HG03159 (cell line): ENCODE measurements at regions not wholly inside any gene's neighbourhood (a gene's known extent, or its start where the extent isn't known, plus 50 kb on each side); places are given as distances from the start of the nearest gene placed in this dataset.
"Not testable (repeated sequence)": the region's sequence is repeated elsewhere in the genome, so short reads cannot be mapped to it uniquely, and the experiment has no call there.

Source experiments
- ATAC-seq: cut with Tn5 transposase; IDR thresholded peaks from one replicate; pipeline ENCODE4 v1.9.1; 2021; ENCODE audit warnings: mild to moderate bottlenecking, moderate library complexity; ENCODE audit not compliant: unreplicated experiment

DNA sequence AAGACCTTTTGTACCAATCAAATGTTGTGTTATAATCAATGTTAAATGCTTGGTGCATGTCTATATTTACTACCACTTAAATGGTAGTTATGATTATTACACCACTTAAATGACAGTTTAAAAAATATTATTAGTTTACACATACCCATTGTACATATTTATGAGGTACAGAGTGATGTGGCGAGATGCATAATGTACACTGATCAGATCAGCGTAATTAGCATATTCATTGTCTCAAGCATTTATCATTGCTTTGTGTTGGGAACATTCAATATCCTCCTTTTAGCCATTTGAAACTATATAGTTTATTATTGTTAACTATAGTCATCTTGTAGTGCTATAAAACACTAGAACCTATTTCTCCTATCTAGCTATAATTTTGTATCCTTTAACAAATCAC, 434.4 kb upstream of the ACTBL2 start:
- ATAC-seq = no peak

DNA sequence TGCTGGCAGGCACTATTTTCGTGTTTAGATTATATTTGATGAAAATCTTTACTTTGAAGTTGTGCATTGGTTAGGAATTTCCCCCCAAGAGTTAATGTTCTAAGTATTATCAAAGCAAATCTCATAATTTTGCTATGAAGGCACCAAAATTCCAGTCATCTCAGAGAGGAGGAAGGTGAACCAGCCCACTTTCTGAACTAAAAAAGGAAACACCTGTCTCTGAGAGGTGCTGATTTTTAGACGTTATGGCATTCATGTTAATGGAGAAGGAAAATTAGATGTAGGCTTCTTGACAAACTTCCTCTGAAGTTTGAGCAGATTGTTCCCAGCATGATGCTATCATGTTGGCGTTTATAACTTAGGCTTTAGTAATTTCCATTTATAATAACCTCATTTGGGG, 432.9 kb upstream of the ACTBL2 start:
- no peak for ATAC-seq

DNA sequence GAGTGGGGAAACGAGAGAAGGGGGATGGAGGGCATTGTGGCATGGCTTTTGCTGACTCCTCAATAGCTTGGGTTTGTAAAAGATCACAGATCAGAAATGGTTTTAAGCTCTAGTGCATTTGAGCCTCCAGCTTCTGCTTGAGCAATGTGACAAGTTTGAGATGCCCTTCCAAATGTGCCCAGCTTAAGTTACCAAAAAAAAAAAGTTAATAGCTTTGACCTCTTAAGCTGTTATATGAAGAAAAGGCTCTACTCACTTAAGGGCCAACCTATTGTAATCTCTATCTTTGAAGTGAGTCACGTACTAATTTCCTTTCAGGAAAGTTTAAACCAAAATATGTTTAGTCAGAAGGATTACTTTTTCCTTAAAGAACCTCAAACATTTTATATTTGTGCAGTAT, 428.8 kb upstream of the ACTBL2 start:
- no peak for ATAC-seq

DNA sequence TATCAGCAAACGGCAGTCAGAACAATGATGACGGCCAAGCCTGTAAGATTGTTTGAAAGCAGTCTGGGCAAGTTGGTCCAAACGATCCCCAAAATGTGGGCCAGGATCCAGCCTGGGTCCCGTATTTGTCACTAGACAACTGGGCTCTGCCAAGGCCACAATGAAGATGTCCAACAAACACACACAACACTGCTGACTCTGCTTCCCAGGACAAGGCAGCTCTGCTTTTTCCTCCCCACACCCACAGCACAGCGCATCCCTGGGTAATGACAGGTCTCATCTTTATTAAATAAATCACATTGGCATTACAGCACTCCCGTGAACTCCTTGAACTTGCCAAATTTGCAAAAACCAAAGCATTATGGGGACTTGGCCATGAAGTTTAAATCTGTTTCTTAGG, 424.1 kb upstream of the ACTBL2 start:
- no peak for ATAC-seq

DNA sequence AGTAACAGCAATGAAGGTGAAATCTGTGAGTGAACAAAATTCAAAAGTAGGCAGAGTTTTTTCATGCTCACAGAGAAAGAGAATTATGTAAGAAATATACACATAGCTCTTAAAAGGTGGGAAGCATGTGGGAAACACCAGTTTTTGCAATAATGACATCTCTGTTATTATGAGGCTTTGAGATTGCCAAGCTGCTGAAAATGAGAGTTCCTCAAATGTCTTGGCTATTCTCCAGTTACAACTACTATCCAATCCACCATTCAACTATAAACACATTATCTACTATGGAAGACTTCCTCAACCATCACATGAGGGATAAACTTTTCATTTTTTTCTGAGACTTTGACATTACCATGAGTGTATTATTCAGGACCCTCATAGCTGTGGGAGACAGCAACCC, 420.8 kb upstream of the ACTBL2 start:
- no peak for ATAC-seq

DNA sequence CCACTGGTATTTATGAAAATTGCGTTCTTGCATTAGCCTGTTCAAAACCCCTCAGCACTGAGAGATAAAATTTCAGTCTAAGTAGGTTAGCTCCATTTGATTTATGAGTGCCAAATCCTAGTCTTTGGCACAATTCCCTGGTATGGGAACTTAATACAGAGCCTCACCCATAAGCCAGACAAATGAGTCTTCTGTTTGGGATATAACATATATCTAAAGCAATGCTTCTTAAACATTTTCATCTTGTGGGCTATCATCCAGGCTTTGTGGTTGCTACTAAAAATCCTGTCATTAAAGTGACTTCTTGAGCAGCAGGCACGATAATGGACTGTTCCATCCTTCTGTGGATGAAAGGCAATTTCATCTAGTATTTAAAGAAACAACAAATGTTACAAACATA, 419.5 kb upstream of the ACTBL2 start:
- no peak for ATAC-seq

DNA sequence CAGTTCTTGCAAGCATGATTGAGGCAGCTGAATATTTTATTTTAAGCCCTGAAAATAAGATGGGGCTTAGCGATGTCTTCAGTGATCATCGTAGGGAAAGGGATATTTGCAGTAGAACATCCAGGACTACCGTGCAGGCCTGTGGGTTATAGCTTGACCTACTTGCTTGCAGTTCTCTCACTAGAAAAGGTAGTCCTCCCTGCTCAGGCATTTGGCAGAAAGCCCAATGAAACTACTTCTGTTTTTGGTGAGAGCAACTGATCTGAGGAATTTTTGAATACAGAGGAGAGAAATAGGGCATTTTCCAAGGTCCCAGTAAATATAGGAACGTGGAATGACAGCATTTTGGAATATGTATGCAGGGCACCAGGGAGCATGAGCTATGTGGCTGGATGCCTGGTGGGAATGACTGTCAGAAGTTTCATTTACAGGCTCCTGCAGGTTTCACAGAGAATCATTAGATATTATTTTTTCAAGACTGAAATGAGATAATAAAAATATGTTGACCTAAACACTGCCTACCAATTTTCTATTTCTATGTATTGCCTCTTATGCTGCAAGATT, 417.9 kb upstream of the ACTBL2 start:
- no peak for ATAC-seq

DNA sequence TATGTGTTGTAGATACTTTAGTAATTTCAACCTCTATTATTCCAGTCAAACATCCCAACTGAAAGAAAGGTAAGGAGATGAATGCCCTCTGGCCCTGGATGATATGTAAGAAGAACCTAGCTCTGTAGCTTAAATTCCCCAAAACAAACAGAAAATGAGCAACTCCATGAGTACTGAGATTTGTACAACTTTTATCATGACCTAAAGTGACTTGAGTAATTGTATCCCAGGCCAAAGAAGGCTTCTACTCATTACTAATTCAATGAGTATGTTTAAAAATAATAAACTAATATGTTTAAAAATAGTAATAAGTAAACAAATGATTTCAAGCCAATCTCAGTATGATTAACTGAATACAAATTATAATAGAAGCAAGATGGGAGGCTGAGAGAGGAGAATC, 414.0 kb upstream of the ACTBL2 start:
- no peak for ATAC-seq

DNA sequence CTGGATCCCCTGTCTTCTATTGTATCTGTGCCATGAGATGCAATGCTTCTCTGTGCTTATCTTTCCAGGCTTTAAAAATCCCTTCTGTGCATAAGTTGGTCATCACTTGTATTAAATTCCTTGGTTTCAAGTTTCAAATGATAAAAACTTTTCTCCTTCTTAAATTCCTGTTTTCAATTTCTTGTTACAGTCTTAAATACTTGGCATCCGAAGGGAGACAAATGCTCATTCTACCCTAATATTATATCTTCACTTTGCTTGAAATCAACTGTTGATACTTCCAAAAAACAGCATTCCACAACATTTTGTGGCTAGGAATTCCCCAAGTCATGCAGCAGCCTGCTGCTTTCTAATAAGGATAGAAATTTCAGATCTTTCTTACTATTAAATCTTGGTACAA, 413.2 kb upstream of the ACTBL2 start:
- no peak for ATAC-seq

DNA sequence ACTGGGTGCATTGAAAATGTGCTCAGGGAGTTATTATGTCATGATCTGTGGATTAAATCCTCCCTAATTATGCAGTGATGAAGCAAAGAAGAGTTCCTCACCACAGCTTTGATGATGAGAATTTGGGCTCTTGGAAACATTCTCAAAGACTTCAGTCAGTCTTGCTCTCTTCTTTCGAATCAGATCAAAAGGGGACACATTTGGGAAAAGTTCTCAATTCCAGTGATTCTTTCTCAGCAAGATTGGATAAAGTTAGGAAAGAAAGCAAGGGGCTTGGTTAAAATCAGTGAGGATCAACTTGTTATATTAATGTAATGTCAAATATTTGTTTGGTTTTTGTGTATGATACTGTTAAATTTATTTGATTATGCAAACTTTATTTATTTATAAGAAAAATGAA, 411.3 kb upstream of the ACTBL2 start:
- no peak for ATAC-seq

DNA sequence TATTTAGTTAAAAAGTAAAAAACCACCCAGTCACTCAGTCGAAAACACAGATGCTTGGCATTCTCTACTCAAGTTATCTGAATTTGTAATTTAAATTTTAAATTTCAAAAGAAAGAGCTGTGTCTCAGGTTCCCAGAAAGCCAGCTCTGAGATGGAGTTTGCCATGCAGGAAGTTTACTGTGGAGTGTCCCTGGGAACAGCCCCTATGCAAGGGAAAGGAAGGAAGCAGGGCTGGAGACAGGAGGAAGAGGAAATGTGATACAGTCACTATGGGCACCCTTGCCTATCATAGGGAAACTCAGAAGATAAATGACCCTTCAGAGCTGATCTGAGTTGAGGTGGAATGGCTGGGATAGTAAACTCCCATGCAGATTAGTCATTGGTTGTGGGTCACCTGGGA, 408.8 kb upstream of the ACTBL2 start:
- ATAC-seq = no peak

DNA sequence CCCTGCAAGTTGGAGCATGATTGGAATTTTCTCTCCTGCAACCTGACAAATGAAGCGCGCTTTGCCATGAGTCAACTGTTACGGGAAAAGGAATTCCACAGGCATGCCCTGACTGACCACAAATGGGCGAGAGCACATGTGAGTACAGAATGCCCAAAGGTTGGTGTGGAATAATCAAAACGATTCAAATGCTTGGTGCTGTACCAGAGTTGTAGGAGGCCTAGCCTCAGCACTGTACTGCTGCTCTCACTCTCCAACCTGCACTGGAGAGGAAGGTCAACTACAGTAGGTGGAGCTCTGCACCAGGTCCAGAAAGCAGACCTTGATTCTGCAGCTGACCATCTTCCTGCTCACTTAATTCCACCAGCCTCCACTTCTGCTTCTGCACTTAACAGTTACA, 406.9 kb upstream of the ACTBL2 start:
- ATAC-seq = no peak

DNA sequence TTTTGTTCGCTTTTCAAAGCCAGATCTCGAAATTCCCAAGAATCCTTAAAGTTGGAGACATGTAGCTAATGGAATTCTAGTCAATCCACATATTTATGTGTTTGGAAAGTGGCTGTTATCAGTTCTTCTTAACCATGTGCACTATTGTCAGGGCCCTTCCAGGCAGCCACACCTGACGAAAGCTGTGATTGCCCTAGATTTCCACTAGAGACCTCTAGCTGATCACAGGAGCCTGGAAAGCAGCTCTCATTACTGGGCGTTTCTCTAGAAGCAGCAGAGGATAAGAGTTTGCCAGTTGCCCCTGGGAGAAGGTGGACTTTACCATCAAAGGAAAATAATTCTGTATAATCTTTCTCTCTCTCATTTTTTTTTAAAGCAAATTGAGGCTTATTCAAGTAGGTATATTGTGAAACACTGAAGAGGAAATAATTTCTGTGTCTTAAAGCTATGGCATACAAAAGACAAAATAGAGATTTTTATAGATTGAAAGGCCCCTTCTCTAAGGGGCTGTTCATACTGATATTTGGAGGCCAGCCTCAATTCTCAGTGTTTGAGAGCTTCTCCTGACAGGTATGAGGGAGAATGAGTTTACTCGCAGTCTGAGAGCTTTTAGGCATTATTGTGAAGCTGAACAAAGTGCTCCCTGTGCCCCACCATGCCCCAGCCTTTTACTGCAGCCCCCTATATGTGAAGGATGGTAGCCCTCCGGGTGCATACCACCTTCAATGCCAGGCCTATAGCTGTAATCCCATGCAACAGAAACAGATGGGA, 405.4 kb upstream of the ACTBL2 start:
- peak; percentile 57 for ATAC-seq

DNA sequence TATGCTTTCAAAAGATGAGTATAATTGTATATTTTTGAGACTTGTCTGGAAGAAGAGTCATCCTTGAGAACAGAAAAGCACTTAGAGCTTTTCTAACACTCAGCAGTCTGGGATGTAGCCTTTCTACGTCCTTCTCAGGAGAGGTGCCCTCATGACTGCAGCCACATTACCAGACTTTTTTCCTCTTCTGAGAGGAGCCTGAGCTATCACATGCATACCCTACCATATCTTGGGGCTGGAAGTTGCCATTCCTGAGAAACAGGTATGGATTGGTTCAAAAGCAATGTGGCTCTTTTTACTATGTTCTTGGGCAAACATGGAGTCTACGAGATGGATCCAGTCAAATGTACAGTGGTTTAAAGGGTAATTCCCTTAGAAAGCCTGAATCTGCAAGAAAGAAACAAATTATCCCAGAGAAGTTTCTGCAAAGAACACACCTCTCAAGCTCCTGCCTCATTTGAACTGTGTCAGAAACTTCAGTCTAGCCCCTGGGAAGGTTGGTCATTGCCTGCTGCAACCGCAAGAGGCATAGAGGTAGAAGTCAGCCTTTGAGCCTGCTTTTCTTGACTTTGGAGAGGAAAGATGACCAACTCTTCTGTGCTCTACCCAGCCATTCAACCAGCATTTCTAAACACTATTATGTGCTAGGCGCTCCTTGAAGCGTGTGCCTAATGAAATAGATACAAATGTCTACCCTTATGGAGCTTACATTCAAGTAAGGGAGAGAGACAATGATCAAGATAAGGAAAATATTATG, 401.9 kb upstream of the ACTBL2 start:
- no peak for ATAC-seq

DNA sequence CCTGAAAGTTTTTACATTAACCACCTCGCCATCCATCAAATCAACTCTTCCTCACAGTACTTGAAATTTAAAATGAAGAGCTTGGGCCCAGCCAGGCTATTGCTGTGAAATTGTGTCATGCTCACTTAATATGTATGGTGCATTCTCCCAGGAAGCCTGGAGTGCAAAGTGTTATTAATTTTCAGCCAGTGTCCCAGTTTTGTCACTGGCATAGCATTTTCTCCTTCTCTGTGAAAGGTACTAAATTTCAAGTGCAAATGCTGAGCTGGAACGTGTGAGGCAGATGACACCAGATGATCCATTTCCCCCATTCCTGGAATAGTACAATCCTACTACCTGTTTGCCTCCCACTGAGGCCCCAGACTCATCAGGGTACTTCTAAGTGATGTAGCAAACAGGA, 397.6 kb upstream of the ACTBL2 start:
- no peak for ATAC-seq

DNA sequence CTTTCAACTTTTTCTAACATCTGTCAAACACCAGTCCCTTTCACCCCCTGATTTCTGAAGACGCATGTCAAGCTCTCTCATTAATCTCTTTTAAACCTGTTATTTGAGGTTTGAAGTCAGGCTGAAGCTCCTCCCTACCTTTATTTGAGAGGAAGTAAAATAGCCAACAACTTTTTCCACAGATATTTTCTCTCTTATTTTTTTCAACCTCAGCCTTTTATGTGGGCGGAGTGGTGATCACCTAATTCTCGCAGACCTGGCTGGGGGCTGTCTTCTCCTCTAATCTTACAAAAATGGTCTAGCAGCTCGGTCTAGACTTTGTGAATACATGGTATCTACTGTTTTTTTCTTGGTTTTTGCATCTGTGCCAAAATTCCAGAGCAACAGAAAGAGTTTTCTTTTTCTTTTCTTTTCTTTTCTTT, 395.7 kb upstream of the ACTBL2 start:
- no peak for ATAC-seq

DNA sequence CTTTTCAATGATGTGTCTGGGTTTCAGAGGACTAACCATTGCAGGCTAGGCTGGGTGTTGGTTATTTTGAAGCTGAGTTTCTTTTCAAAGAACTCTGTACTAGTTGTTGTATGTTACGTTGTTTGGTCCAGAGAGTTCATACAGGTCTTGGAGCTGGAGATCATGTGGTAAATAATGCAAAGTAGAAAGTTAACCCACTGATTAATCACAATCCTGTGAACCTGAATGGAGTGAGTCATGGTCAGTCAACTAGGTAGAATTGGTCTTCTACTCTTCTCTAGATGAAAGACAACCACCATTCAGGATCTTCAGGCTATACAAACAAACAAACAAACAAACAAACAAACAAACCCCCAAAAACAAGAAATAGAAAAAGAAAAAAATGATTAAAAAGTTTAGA, 388.9 kb upstream of the ACTBL2 start:
- ATAC-seq = no peak

DNA sequence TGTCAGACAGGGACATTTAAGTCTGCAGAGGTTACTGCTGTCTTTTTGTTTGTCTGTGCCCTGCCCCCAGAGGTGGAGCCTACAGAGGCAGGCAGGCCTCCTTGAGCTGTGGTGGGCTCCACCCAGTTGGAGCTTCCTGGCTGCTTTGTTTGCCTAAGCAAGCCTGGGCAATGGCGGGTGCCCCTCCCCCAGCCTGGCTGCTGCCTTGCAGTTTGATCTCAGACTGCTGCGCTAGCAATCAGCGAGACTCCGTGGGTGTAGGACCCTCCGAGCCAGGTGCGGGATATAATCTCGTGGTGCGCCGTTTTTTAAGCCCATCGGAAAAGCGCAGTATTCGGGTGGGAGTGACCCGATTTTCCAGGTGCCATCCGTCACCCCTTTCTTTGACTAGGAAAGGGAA, 387.7 kb upstream of the ACTBL2 start:
- not testable (repeated sequence) for ATAC-seq

DNA sequence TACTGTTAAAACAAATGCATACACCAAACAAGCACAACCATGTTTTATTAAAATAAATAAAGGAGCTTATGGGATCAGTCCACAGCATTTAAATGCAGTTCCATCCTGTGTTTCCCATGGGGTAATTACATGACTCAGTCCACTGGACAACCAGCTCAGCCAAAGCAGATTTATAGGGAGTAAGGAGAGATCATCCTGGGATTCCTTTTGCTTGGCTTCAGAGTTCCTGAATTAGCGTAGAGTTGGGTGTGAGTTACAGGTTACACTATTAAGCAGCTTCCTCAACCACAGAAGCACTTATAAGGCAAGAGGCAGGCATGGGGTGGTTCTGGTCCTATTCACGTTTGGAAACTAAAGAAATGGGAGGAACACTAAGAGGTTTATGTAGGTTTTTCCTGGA, 381.1 kb upstream of the ACTBL2 start:
- no peak for ATAC-seq

DNA sequence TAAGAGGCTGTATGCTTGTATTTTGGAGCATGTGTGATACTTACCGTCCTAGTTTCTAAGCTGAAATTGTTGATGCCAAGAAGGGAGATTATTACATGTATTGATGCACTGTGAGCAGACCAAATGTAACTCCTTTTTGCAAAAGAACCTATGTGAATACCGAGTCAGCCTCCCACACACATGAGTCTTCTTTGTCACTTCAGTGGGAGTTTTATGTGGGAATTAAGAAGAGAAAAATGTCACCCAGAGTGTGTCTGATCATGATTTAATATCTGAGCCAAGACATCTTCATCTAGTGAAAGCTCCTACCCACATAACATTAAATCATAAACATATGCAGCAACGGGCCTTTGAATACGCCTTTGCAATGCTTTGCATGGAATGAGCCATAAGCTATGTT, 380.3 kb upstream of the ACTBL2 start:
- ATAC-seq = no peak

DNA sequence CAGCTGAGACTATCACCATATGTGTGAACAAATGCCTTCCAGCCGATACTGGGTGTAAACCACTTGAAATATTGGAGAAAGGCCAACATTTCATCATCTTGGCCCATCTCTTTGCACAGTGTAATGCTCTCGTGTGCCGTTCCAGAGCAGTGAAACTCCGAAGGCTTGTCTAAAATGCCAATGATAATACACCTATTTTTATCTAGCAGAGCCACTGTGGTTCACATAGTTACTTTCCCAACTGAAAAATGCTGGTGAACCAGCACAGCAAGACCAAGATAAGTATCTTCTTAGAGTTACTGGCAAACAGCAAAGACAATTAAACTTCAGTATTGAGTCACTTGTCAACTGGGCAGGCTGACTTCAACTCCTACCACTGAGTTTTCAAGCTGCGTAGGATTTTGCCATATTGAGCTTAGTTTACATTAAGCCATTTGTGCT, 379.9 kb upstream of the ACTBL2 start:
- ATAC-seq = no peak

DNA sequence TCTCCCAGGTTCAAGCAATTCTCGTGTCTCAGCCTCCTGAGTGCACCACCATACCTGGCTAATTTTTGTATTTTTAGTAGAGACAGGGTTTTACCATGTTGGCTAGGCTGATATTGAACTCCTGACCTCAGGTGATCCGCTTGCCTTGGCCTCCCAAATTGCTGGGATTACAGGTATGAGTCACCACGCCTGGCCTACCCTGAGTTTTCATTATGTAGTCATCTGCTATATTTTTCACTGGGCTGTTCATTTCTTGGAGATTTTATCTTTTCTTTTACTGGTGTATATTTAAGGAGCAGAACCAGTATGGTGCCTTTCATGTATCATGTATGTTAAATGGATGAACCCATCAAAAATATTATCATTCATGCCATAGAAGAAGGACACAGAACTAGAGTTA, 377.0 kb upstream of the ACTBL2 start:
- no peak for ATAC-seq
